HG03378 (cell line): ENCODE measurements at regions not wholly inside any gene's neighbourhood (a gene's known extent, or its start where the extent isn't known, plus 50 kb on each side); places are given as distances from the start of the nearest gene placed in this dataset.

Source experiments
- ATAC-seq: cut with Tn5 transposase; IDR thresholded peaks from one replicate; pipeline ENCODE4 v1.9.1; 2021; ENCODE audit warnings: mild to moderate bottlenecking, moderate library complexity; ENCODE audit not compliant: unreplicated experiment

GRCh38 chr1:239676522-239677273 is 290.3 kb downstream of the CHRM3 start:
- no peak for ATAC-seq

DNA sequence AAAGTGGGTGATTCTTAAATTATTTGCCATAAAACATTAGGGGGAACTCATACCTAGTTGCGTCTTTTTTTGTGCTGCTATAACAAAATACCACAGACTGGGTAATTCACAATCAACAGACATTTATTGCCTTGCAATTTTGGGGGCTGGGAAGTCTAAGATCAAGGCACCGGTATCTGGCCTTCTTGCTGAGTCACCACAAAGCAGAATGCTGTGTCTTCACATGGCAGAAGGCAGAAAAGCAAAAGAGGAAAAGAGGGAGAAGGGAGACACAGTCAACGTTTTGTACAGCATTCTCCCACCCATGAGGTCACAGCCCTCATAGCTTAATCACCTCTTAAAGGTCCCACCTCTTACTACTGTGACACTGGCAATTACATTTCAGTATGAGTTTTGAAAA is 291.0 kb downstream of the CHRM3 start:
- ATAC-seq: no peak

DNA sequence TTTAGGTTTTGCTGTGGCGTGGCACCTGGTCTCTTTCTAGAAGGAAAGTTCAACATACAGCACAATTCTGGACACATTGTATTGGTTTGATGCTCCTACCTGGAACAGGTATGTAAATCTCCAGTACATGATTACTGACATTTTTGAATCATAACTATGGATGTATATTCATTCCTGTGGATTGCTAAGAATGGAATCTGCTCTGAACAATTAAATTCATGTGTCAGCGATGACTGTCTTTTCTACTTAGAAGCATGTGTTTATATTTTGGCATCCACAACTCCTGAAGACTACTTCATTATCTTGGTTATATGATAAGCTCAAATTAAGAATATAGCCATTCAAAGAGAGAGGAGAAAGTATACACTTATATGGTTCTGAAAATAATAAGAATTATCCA is 291.8 kb downstream of the CHRM3 start:
- no peak for ATAC-seq

- ATAC-seq: no peak
Observed at GRCh38 chr1:239682046-239682445, 295.7 kb downstream of the CHRM3 start.

- ATAC-seq: no peak
Observed at GRCh38 chr1:239682960-239683359, 296.6 kb downstream of the CHRM3 start.

GRCh38 chr1:239686386-239686785 is 300.0 kb downstream of the CHRM3 start:
- ATAC-seq: no peak

DNA sequence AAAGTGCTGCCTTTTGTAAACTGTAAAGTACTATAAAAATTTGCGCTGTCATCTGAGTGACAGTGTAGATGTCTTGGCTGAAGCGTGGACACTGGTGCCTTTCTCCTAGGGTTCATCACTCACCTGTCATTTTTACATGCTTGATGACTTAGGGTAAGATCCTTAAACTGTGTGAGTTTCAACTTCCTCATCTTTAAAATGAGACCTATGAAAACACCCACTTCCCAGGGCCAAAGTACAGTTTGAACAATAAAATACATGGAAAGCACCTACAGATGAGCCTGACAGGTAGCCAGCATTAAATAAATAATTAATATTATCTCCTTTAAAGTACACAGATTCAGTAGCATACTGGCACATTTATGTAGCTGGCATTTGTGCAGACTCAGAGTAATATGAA is 309.9 kb downstream of the CHRM3 start:
- ATAC-seq: no peak

DNA sequence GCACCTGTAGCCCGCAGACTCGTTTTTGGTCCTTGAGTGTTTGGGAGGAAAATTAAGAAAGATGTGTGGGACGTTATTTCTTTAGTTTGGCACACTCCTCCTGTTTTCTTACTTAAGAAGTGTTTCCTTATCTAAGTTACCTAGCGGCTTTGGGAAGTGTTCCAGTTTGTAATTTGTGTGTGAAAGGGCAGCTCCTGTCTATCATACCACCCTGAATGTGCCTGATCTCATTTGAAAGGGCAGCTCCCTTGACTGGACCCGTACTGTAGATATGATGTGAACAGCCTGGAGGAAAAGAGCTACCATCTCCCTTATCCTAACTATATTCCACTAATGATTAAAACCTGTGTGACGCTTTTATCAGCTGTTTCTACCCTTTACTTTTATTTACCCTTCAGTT is 314.3 kb downstream of the CHRM3 start:
- no peak for ATAC-seq

DNA sequence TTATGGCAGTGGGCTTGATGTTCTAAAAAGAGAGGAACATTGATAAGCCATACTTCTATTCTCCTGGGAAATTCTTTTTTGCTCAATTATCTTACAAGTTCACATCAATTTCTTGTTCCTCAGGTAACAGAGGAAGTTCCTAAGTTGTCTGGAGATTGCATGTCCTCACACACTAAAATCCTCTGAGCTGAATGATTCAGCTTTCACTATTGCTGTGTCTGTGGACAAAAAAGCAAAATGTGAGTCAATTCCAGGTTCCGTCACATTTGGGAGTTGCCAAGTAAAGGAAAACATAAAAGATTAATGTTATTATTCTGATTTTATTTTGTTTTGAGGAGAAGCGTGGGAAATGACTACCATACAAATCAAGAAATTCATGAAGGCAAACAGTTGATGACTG is 316.7 kb downstream of the CHRM3 start:
- no peak for ATAC-seq

DNA sequence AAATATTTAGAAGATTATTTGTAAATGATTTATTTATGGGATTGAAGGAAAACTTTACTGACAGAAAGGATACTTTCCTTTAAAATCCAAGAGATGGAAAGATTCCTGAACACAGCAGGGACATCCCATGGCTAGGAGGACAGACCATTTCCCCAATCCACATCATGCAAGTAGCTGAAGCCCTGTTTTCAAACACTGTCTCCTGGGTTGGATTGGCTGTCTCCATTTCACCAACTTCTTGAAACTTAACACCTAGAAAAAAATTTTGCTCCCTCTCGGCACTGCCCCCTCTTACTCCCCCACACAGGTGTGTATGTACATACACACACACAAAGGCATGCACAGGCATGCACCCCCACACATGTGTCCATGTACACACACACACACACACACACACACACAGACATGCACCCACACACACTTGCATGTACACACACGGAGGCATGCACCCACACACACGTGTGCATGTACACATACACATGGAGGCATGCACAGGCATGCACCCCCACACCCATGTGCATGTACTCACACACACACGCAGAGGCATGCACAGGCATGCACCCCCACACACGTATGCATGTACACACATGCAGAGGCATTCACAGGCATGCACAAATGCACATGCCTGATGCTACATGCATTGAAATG is 320.0 kb downstream of the CHRM3 start:
- no peak for ATAC-seq

DNA sequence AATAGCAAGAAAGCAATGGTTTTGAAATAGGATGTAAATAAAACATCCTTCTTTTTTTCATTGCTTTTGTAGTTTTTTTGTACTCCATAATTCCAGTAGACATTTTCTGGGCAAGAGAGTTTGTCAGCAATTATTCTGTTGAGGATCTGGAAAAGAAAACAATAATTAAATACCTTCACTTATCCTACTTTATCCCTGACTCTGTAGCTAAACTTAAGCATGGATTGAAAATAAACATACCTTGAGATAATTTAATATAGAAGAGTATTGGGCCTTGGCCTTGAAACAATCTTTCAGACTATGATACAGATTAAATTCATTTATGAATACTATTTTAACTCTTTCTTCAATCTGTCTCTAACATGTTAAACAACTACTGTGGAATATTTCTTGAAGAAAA is 321.2 kb downstream of the CHRM3 start:
- no peak for ATAC-seq

DNA sequence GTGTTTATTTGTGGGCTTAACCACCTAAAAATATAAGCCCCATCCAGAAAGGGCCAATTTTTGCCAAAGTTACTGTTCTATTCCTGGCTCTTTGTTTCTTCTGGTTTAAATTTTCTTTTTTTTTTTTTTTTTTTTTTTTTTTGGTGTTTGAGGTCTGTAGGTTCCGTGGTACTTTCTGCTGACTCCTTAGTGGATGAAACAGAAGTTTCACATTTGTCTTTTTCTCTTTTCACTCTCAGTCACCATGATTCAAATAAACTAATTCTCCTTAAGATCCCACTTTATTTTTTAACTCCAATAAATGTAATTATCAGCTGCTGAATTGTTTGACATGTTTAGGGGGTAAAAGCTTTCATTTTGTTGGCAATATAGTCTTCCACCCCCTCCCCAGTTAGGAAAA is 322.3 kb downstream of the CHRM3 start:
- ATAC-seq: no peak

GRCh38 chr1:239711768-239712167 is 325.4 kb downstream of the CHRM3 start:
- no peak for ATAC-seq

DNA sequence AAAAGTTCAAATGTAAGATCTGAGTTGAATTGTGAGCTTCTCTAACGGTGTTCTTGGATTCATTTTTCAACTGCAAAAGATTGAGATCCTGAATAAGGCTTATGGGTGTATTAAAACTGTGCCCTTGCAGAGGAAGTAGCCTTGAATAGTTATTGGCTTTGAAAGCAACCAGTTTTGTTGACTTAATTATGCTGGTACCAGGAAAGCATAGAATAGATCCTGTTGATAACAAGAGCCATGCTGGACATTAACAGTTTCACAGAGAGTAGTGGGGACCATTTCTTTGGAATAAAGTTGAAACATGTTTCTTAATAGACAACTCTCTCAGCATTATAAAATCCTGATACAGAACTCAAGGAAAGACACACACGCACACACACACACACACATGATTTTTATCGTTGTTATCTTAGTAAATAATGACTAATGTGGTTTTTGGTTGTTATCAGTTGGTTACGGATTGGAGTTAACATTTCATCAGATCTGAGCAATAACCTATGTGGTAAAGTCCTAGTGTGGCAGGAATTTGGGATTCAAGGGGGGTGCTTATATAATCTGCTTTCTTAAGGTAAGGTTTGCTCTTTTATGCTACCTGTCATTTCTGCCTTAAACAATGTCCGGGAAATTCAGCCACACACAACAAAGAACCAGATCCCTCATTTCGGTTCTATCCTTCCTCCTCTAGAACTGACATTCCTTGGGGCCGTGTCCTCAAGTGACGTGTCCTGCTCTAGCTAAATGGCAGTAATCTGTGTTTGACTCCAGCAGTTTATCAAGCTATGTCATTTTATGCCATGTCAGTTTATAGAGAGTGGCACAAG is 330.9 kb downstream of the CHRM3 start:
- ATAC-seq: no peak

DNA sequence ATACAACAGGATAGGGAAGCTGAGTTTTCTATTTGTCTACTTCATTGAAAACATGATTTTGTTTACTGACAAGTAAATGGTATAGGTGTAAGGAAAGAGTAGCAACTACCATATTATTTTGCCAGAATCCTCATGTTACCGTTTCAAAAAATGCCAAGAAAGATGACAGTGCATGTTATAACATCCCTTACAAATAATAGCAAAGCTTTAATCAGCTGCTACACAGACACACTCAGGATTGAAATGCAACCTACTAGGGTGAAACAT is 331.5 kb downstream of the CHRM3 start:
- ATAC-seq: no peak

DNA sequence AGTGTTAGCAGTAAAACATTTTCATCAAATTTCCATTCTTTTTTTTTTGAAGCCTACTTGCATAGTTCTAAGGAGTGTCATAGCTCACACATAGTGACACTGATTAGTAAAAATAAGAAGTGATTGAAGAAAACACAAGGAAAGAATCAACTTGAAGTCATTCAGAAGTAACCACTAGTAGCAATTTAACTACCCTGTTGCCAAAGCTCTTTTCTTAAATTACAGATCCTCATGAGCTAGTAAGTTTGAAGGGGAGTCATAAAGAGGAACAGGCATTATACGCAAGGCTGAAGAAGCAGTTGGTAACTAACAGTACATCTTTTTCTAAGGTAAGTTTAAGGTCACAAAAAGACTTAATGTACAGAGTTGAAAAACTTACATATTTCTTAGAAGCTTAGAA is 332.2 kb downstream of the CHRM3 start:
- ATAC-seq: no peak

- ATAC-seq: no peak
Observed at GRCh38 chr1:239718997-239719628, 332.7 kb downstream of the CHRM3 start.

DNA sequence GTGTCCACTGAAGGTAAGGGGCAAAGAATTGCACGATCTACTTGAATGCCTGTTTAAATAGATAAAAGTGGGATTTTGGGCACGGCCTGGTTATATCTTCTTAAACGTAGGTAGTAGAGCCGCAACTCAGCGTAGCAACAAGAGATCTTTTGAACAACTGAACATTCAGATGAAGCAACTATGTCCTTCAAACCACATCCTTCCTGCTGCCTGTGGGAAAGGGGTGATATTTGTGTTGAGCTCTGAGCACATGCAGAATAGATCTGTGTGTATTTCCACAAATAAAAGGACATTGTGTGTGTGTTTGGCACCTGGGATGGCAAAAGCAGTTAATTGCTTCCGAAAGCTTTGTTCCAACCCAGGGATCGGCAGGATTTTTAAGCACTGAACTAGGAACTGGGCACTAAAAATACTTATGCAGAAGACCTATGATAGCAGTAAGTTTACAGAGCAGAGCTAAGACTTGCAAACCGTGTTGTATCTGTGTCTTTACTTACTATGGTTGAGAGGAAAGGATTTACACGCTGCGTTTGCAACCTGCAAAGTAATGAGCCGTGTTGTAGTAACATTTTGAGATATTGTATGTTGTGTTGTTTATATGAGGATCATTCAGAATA is 333.4 kb downstream of the CHRM3 start:
- ATAC-seq: no peak

- no peak for ATAC-seq
Observed at GRCh38 chr1:239722035-239722434, 335.7 kb downstream of the CHRM3 start.

GRCh38 chr1:239723776-239724367 is 337.5 kb downstream of the CHRM3 start:
- ATAC-seq: no peak

GRCh38 chr1:239725371-239725770 is 339.0 kb downstream of the CHRM3 start:
- no peak for ATAC-seq
